22Rv1 (cell line): ENCODE measurements at regions not wholly inside any gene's neighbourhood (a gene's known extent, or its start where the extent isn't known, plus 50 kb on each side); places are given as distances from the start of the nearest gene placed in this dataset.
"Not testable (repeated sequence)": the region's sequence is repeated elsewhere in the genome, so short reads cannot be mapped to it uniquely, and the experiment has no call there.

Source experiments
- CTCF ChIP-seq: fragments of 450-650 bp; IDR thresholded peaks from 2 replicates; pipeline ENCODE4 v1.5.1; 2017; ENCODE audit warnings: mild to moderate bottlenecking
- ZFX ChIP-seq: fragments of 450-650 bp; IDR thresholded peaks from 2 replicates; pipeline ENCODE4 v1.6.1; 2017; ENCODE audit warnings: antibody characterized with exemption, borderline replicate concordance

- not testable (repeated sequence) for TF ChIP-seq CTCF, ZFX
Measured at GRCh38 chr5:86289786-86290185, 328.0 kb upstream of the COX7C start.
